ENCODE measurements at regions not wholly inside any gene's neighbourhood (a gene's known extent, or its start where the extent isn't known, plus 50 kb on each side); places are given as distances from the start of the nearest gene placed in this dataset.

GRCh38 chr11:109756521-109756920 lies 334.5 kb downstream of the C11orf87 start:
- no peak for TF ChIP-seq EP300 (IDR thresholded peaks at IDR 0.05)
- TF ChIP-seq POLR2A (IDR thresholded peaks at IDR 0.05), result no peak
- TF ChIP-seq, protein P1, sequence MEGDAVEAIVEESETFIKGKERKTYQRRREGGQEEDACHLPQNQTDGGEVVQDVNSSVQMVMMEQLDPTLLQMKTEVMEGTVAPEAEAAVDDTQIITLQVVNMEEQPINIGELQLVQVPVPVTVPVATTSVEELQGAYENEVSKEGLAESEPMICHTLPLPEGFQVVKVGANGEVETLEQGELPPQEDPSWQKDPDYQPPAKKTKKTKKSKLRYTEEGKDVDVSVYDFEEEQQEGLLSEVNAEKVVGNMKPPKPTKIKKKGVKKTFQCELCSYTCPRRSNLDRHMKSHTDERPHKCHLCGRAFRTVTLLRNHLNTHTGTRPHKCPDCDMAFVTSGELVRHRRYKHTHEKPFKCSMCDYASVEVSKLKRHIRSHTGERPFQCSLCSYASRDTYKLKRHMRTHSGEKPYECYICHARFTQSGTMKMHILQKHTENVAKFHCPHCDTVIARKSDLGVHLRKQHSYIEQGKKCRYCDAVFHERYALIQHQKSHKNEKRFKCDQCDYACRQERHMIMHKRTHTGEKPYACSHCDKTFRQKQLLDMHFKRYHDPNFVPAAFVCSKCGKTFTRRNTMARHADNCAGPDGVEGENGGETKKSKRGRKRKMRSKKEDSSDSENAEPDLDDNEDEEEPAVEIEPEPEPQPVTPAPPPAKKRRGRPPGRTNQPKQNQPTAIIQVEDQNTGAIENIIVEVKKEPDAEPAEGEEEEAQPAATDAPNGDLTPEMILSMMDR (IDR thresholded peaks at IDR 0.05), result no peak
- Histone ChIP-seq H3K4me1 (ENCODE audit: insufficient read depth) (no peaks in the 10 kb centered on the region), H3K4me3 (no peak overlapping the region), H3K27me3 (no peaks in the 10 kb centered on the region), H3K36me3 (no peaks in the 10 kb centered on the region), H3K9me3 (no peaks in the 10 kb centered on the region), H3K27ac (no peak overlapping the region)
- no peak for DNase-seq
- intact Hi-C loops (cut with DNase I), result no loop called here
- 84 to 98% (median 90%) methylated on average over 1 of the region's 1 CpG for WGBS, 3 donors

DNA sequence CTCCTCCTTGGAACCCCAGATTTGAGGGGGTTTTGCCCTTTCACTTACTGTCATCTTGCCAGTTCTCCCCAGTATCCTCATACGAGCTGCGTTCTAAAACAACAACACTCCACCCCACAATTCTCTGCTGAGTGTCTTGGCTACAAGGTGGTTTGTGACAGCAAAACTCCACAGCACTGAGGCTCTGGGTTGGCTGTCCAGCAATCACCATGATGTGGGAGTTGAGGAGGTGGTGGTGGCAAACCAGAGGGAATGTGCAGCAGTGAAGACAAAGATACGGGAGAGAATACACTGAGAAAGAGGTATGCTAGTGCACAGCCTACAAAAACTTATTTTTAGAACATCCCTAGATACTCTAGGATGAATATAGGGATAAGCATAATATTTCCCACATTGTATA lies 335.0 kb downstream of the C11orf87 start:
- TF ChIP-seq, protein P1 (IDR thresholded peaks at IDR 0.05), result no peak
- TF ChIP-seq POLR2A (IDR thresholded peaks at IDR 0.05) (no peak), EP300 (IDR thresholded peaks at IDR 0.05) (no peak)
- no peaks in the 10 kb centered on the region for H3K9me3 ChIP-seq
- WGBS, 3 donors, result 77 to 86% (median 80%) methylated on average over 3 of the region's 3 CpGs
- no peak overlapping the region for H3K4me3 ChIP-seq
- DNase-seq, result no peak
- no peaks in the 10 kb centered on the region for H3K27me3 ChIP-seq
- intact Hi-C loops (cut with DNase I), result no loop called here
- H3K4me1 ChIP-seq (ENCODE audit: insufficient read depth), result no peaks in the 10 kb centered on the region
- H3K36me3 ChIP-seq, result no peaks in the 10 kb centered on the region
- H3K27ac ChIP-seq, result no peak overlapping the region

DNA sequence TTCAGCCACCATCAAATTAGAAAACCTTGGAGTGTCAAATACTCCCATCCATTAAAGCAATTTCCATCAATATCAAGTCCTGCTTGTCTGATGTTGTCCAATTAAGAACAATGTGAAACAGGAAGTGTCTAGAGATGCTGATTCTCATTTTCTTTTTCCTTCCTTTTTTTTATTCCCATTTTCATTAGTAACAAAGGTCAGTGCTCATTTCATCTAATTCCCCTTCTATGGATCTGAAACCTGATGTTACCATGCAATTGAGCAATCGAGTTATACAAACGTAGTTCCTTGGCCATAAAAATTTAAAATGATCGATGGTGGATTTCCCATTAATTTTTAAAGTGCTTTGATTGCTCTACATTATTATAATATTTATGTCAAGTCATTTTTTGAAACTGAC lies 330.6 kb upstream of the ZC3H12C start:
- 86 to 91% (median 86%) methylated on average over 3 of the region's 3 CpGs for WGBS, 3 donors
- Histone ChIP-seq H3K27me3 (no peaks in the 10 kb centered on the region), H3K4me3 (no peak overlapping the region), H3K27ac (no peak overlapping the region), H3K4me1 (ENCODE audit: insufficient read depth) (no peaks in the 10 kb centered on the region), H3K9me3 (no peaks in the 10 kb centered on the region), H3K36me3 (no peaks in the 10 kb centered on the region)
- DNase-seq, result no peak
- intact Hi-C loops (cut with DNase I), result no loop called here
- no peak for TF ChIP-seq EP300 (IDR thresholded peaks at IDR 0.05)
- TF ChIP-seq, protein P1 (IDR thresholded peaks at IDR 0.05), result no peak
- no peak for TF ChIP-seq POLR2A (IDR thresholded peaks at IDR 0.05)

DNA sequence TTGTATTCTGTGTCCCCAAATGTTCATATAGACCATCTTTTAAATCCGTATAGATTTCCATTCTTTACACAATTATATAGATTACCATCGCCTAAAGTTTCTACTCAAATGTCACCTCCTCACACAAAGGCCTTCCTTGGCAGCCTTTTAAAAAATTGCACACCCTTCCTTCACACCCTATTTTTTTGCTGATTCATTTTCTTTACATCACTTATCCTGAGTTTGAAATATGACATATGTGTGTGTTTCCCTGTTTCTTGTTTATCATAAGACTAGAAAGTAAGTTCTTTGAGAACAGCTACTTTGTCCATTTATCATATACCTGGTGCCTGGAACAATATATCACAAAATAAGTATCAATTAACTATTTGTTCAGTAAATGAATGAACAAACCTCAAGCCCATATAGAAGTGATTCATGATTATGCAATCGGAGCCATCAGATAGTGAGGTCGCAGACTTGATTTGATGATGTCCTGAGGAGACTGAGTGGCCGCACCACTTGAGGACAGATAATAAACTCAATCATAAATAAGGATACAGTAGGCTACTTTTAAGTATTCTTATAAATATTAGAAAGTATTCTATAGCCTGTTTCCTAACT lies 327.4 kb upstream of the ZC3H12C start:
- no peak for DNase-seq
- no peaks in the 10 kb centered on the region for H3K36me3 ChIP-seq
- H3K27me3 ChIP-seq, result no peaks in the 10 kb centered on the region
- 88 to 91% (median 90%) methylated on average over 5 of the region's 5 CpGs for WGBS, 3 donors
- H3K4me3 ChIP-seq, result no peak overlapping the region
- intact Hi-C loops (cut with DNase I), result no loop called here
- no peak overlapping the region for H3K27ac ChIP-seq
- H3K4me1 ChIP-seq (ENCODE audit: insufficient read depth), result no peaks in the 10 kb centered on the region
- TF ChIP-seq, protein P1 (IDR thresholded peaks at IDR 0.05), result no peak
- TF ChIP-seq EP300 (IDR thresholded peaks at IDR 0.05), result no peak
- TF ChIP-seq POLR2A (IDR thresholded peaks at IDR 0.05), result no peak
- H3K9me3 ChIP-seq, result no peaks in the 10 kb centered on the region

All from ovary (tissue), 7 donors.